Esophagus muscularis mucosa (tissue), 4 donors: ENCODE measurements at regions not wholly inside any gene's neighbourhood (a gene's known extent, or its start where the extent isn't known, plus 50 kb on each side); places are given as distances from the start of the nearest gene placed in this dataset.

ENCODE experiments used
- DNase-seq: peaks from one replicate; pipeline ENCODE4 v3.0.0-alpha.2; 2017; ENCODE audit errors: extremely low spot score
- H3K27ac ChIP-seq, 4 donors: fragments of 200-600 bp; sonication (generic); replicated peaks in 1 of 4; 1 replicate in 3 of 4; 2 replicates in 1 of 4; pipeline ENCODE4 v1.5.1; 2016 to 2019; ENCODE audit warnings: mild to moderate bottlenecking in 1 of 4
- H3K27me3 ChIP-seq, 4 donors: fragments of 200-600 bp; sonication (generic); one replicate each; pipeline versions ENCODE4 v1.5.1 to v1.6.0; 2016 to 2019
- H3K36me3 ChIP-seq, 4 donors: fragments of 200-600 bp; sonication (generic); one replicate each; pipeline ENCODE4 v1.5.1; 2016 to 2019
- H3K4me1 ChIP-seq, 4 donors: fragments of 200-600 bp; sonication (generic); one replicate each; pipeline ENCODE4 v1.5.1; 2016 to 2019
- H3K4me3 ChIP-seq, 4 donors: fragments of 200-600 bp; sonication (generic); 1 replicate in 2 of 4; 2 replicates in 2 of 4; pipeline ENCODE4 v1.5.1; 2016 to 2019; ENCODE audit warnings: mild to moderate bottlenecking in 4 of 4, moderate library complexity in 1 of 4
- H3K9me3 ChIP-seq, 4 donors: fragments of 200-600 bp; sonication (generic); 1 replicate in 3 of 4; 2 replicates in 1 of 4; pipeline ENCODE4 v1.5.1; 2016 to 2019
- EP300 ChIP-seq: sonication (generic); formaldehyde crosslinking; IDR thresholded peaks from one replicate; pipeline ENCODE4 v1.6.1; 2017; ENCODE audit warnings: antibody characterized with exemption
- POLR2A ChIP-seq: fragments of 450-650 bp; IDR thresholded peaks from one replicate; pipeline ENCODE4 v1.6.1; 2017; ENCODE audit warnings: antibody characterized with exemption, moderate library complexity, mild to moderate bottlenecking, low read depth
- POLR2AphosphoS5 ChIP-seq, 2 donors: sonication (generic); formaldehyde crosslinking; IDR thresholded peaks; one replicate each; pipeline ENCODE4 v1.6.1; 2017; ENCODE audit warnings: antibody characterized with exemption in 2 of 2
- WGBS: methylation state at CpG from one replicate; pipeline ENCODE4 v1.1.5; 2018; 5-methylcytosine and 5-hydroxymethylcytosine counted together
- intact Hi-C: fragments of 100-400 bp; cut with DNase I; formaldehyde crosslinking; loops from one replicate; pipeline ENCODE4 v1.15.1; 2023
- TF ChIP-seq, protein P1 (sequence below), 3 experiments: fragments of 200-600 bp in 2 of 3; fragments of 450-650 bp in 1 of 3; sonication (generic) in 2 of 3; IDR thresholded peaks; one replicate each; pipeline ENCODE4 v1.5.1; 2017 to 2019; ENCODE audit warnings: antibody characterized with exemption in 3 of 3, mild to moderate bottlenecking in 2 of 3, moderate library complexity in 1 of 3

DNA sequence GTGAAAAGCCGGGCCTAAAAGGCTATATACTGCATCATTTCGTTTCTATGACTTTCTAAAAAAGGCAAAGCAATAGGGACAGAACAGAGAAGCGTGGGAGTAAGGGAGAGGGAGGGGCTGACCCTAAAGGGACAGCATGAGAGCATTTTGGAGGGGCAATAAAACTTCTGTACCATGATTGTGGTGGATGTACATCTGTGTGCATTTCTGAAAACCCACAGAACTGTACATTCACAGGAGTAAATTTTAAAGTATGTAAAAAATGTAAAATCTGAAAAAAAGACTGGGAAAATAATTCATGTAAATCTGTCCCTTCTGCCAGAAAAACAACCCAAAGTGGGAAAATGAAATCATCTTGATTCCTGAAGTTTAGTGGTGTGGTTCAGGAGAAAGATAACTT is 235.4 kb downstream of the CENPF start:
- no peak for DNase-seq
- Histone ChIP-seq H3K27me3 (no peaks in the 10 kb centered on the region), H3K4me1 (no peaks in the 10 kb centered on the region), H3K36me3 (no peaks in the 10 kb centered on the region), H3K27ac (no peak overlapping the region), H3K4me3 (no peak overlapping the region), H3K9me3 (no peaks in the 10 kb centered on the region)
- TF ChIP-seq, protein P1, sequence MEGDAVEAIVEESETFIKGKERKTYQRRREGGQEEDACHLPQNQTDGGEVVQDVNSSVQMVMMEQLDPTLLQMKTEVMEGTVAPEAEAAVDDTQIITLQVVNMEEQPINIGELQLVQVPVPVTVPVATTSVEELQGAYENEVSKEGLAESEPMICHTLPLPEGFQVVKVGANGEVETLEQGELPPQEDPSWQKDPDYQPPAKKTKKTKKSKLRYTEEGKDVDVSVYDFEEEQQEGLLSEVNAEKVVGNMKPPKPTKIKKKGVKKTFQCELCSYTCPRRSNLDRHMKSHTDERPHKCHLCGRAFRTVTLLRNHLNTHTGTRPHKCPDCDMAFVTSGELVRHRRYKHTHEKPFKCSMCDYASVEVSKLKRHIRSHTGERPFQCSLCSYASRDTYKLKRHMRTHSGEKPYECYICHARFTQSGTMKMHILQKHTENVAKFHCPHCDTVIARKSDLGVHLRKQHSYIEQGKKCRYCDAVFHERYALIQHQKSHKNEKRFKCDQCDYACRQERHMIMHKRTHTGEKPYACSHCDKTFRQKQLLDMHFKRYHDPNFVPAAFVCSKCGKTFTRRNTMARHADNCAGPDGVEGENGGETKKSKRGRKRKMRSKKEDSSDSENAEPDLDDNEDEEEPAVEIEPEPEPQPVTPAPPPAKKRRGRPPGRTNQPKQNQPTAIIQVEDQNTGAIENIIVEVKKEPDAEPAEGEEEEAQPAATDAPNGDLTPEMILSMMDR (IDR thresholded peaks at IDR 0.05) = no peak
- TF ChIP-seq POLR2AphosphoS5 (IDR thresholded peaks at IDR 0.05) (no peak), POLR2A (no peak), EP300 (no peak)
- WGBS = 69% methylated on average over 3 of the region's 3 CpGs
- intact Hi-C loops = no loop called here

DNA sequence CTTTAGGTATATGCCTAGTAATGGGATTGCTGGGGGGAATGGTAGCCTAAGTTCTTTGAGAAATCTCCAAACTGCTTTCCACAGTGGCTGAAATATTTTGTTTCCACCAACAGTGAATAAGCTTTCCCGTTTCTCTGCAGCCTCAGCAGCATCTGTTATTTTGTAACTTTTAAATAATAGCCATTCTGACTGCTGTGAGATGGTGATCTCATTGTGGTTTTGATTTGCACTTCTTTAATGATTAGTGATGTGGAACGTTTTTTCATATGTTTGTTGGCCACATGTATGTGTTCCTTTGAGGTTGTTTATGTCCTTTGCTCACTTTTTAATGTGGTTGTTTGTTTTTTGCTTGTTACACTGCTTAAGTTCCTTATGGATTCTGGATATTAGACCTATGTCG is 237.4 kb downstream of the CENPF start:
- TF ChIP-seq EP300 = no peak
- no peak for TF ChIP-seq POLR2A
- TF ChIP-seq, protein P1 (IDR thresholded peaks at IDR 0.05) = no peak
- TF ChIP-seq POLR2AphosphoS5 (IDR thresholded peaks at IDR 0.05) = no peak

DNA sequence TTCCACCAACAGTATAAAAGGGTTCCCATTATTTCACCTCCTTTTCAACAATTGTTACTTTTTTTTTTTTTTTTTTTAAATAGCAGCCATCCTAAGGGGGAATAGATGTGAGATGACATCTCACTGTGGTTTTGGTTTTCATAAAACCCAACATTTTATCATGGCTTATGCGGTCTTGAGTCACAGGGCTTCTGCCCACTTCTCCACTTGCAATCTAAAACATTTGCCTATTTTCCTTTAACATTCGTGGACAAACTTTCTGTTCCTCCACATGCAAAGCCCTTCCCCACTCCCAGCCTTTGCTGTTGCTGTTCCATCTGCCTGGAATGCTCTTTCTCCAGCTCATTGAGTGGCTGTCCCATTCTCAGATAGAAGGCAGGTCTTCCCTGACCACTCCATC is 239.7 kb upstream of the KCNK2 start:
- no peaks in the 10 kb centered on the region for H3K4me1 ChIP-seq
- no peak overlapping the region for H3K27ac ChIP-seq
- H3K27me3 ChIP-seq = no peaks in the 10 kb centered on the region
- no peak for DNase-seq
- TF ChIP-seq POLR2A = no peak
- TF ChIP-seq, protein P1 (IDR thresholded peaks at IDR 0.05) = no peak
- TF ChIP-seq EP300 = no peak
- TF ChIP-seq POLR2AphosphoS5 (IDR thresholded peaks at IDR 0.05) = no peak
- WGBS = 88% methylated on average over 2 of the region's 2 CpGs
- no peak overlapping the region for H3K4me3 ChIP-seq
- intact Hi-C loops = no loop called here
- H3K36me3 ChIP-seq = no peaks in the 10 kb centered on the region
- H3K9me3 ChIP-seq = no peaks in the 10 kb centered on the region

More for the DNA sequence above, 237.4 kb downstream of the CENPF start:
- H3K4me1 ChIP-seq = no peaks in the 10 kb centered on the region
- H3K36me3 ChIP-seq = no peaks in the 10 kb centered on the region
- no peaks in the 10 kb centered on the region for H3K9me3 ChIP-seq
- no peak overlapping the region for H3K4me3 ChIP-seq
- no peak for DNase-seq
- H3K27ac ChIP-seq = no peak overlapping the region
- intact Hi-C loops = no loop called here
- WGBS = 63% methylated on average over 3 of the region's 3 CpGs
- H3K27me3 ChIP-seq = no peaks in the 10 kb centered on the region

DNA sequence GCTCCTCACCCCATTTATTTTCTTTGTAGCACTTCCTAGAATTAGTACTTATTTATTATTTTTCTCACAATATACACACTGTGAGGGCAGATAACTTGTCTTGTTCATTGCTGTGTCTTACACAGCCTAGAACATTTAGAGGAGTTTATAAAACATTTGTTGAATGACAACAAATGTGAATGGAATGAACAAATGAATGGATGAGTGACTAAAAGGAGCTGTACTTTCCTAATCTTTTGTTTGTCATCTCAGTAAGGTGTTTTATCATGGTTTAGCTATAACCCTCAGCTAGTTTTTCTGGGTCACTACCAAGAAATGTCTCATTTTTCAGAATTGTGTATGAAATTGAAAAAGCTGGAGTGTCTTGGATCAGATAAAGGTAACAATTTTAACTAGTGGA is 239.3 kb upstream of the KCNK2 start:
- H3K36me3 ChIP-seq = no peaks in the 10 kb centered on the region
- no peak for DNase-seq
- no peak overlapping the region for H3K4me3 ChIP-seq
- no peaks in the 10 kb centered on the region for H3K4me1 ChIP-seq
- H3K27ac ChIP-seq = no peak overlapping the region
- no peaks in the 10 kb centered on the region for H3K27me3 ChIP-seq
- intact Hi-C loops = no loop called here
- H3K9me3 ChIP-seq = no peaks in the 10 kb centered on the region
- no peak for TF ChIP-seq POLR2A
- TF ChIP-seq, protein P1 (IDR thresholded peaks at IDR 0.05) = no peak
- TF ChIP-seq EP300 = no peak
- no peak for TF ChIP-seq POLR2AphosphoS5 (IDR thresholded peaks at IDR 0.05)

DNA sequence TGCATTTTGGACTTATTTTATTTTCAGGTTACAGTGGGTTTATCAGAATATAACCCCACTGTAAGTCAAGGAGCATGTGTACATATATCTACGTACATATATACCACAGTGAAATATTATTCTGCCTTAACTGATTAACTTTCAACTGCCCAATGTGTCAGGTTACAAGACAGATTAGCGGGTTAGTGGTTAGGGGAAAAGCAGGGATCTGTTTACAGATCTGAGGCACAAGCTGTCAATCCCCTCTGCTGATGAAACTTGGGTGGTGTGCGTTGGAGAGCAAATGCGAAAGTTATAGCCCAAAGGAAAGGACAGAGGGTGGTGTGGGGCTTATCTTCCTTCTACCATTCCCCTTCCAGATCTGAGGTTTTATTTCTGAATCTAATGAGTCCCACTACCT is 238.2 kb upstream of the KCNK2 start:
- H3K27me3 ChIP-seq = no peaks in the 10 kb centered on the region
- no peak overlapping the region for H3K4me3 ChIP-seq
- H3K9me3 ChIP-seq = no peaks in the 10 kb centered on the region
- no peak for TF ChIP-seq POLR2A
- no peak for DNase-seq
- H3K4me1 ChIP-seq = no peaks in the 10 kb centered on the region
- intact Hi-C loops = no loop called here
- 42% methylated on average over 4 of the region's 4 CpGs for WGBS
- H3K27ac ChIP-seq = no peak overlapping the region
- no peaks in the 10 kb centered on the region for H3K36me3 ChIP-seq
